HG03442 (cell line): ENCODE measurements at regions not wholly inside any gene's neighbourhood (a gene's known extent, or its start where the extent isn't known, plus 50 kb on each side); places are given as distances from the start of the nearest gene placed in this dataset.

Experiments used
- ATAC-seq: cut with Tn5 transposase; IDR thresholded peaks from one replicate; pipeline ENCODE4 v1.9.1; 2021; ENCODE audit warnings: mild to moderate bottlenecking, moderate library complexity; ENCODE audit not compliant: unreplicated experiment

DNA sequence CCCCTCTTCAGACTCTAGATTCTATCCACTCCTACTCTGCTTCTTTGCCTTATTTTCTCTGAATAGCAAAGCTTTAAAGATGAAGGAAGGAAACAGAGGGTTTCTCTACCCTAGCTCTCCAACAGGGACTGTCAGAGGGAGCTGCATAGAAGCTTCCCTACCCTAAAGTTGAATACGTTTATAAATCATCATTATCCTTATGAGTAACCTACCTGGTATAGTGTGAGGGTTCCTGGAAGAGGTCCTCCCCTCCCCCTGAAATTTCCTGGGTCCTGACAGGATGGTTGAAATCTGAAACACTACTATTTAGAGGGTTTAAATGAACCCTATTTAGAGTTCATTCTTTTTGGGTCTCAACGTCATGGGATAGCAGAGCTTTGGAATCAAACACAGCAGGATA lies 187.0 kb upstream of the RBPJ start:
- no peak for ATAC-seq

DNA sequence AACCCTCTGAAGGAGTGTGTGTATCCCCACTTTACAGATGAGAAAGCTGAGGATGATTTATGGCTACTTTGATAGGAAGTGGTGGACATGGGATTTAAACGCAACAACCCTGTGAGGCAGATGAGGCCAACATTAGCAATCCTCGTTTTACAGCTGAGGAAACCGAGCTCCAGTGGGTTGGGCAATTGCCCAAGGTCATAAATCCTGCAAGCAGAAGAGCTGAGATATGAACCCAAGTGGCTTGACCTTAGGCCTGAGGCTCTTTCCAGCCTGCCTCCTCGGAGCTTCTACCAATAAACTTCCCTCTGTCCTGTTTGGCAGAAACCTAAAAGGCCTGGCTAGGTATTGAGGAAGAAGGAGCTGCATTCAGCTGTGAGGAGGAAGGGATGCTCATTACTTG lies 185.5 kb upstream of the RBPJ start:
- no peak for ATAC-seq

DNA sequence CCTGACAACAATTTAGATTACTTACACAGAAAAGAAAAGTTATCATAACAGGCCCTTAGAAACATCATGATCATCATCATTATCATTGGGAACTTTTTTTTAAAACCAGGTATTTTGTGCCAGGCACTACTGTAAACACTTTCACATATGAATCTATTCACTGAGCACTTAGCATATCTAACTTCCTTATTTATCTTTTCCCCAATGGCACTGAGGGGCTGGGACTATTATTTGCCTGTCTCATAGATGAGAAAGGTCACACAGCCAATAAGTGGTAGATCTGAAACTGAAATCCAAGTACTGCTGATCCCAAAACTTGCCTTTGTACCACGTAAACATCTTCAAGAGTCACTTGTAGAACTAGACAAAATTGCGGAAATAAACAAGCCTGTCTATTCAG lies 184.2 kb upstream of the RBPJ start:
- no peak for ATAC-seq

DNA sequence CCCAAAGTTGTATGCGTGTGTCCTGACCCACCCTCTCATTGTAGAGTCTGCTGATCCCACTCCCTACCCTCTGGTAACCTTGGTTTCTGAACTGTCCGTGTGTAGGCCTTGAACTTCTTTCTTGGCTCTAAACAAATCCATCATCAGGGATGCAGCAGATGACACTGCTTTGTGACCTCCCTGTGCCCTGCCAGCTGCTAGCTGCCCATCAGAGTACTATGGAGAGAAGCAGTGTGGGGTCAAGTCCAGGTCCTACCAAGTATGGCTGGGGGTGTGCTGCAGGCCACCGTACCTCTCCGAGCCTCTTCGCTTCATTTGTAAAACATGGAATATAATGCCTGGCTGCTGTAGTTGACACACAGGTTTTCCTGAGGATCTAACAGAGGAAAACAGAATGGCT lies 183.5 kb upstream of the RBPJ start:
- no peak for ATAC-seq

DNA sequence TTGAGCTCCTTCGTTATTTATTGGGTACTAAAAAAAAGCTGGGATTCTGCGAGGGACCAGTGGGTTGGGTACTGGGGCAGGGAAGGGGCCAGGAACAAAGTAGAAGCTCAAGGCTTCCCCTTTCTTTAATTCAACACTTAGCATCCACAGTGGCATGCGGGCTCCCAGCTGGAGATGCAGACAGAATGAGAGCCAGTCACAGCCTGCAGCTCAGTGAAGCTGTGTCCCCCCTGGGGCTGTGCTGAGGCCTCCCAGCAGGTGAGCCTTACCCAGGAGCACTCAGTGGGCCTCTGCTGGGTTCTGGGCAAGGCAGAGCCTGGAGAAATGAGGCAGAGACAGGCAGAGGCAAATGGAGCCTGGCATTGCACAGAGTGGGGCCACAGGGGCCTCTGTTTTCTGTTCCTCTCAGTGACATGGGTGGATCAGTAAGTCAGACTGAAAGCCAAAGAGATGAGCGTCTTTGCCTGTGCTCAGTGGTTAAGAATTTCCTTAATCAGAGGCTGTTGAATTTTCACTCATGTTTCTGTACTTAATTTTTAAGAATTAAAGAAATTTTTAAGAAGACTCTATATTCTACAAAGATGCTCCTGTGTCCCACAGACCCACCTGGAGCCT lies 181.4 kb upstream of the RBPJ start:
- ATAC-seq = peak; percentile 41

DNA sequence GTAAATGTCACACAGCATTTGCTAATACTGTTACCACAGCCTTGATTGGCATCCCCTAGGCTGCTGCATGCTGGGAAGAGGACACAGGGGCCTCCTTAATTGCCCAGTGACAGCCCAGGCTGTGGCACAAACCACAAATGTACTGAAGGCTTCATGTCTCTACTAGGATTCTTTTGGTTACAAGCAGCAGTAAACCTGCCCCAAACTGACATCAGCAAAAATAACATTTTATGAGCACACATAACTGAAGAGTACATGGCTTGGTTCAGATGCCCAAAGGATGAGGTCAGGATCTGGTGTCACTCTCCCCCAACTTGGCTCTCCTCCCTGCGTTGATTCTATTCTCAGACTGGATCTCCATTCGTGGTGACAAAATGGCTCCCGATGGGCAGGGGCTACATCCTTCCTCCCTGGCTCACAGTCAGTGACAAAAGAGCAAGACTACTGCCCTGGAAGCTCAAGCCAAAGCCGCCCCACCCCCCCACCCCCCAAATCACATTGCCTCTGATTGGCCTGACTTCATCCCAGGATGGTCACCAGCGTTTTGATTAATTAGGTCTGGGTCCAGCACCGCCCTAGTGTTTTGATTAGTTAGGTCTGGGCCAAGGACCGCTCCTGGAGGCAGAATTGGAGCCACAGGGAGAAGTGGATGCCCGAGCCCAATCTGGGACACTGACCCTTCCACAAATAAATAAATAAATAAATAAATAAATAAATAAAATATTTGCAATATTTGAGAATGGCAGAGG lies 180.5 kb upstream of the RBPJ start:
- no peak for ATAC-seq

DNA sequence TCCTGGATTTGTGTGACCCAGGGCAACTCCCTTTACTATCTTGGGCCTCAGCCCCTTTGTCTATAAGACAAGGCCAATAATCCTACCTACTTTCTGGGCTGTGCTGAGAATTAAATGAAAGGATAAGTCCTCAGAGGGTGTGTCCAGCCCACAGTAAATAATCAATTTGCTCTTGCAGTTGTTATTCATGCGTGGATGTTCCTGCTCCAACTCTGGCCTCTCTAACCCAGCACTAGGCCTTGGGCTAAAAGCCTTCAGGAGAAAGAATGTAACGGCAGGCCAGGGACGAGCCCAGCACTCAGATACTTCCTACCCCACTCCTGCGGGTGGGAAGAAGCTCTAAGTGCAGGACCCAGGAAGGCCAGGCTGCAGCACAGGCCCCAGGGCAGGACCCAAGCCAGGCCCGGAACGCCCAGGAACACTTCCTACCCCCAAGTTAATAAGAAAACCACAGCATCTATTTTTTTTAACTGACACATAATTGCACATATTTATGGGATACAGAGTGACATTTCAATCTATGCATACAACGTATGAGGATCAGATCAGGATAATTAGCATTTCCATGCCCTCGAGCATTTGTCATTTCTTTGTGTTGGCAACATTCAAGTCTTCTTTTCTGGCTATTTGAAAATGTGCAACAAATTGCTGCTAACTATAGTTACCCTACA lies 179.6 kb upstream of the RBPJ start:
- ATAC-seq = no peak

DNA sequence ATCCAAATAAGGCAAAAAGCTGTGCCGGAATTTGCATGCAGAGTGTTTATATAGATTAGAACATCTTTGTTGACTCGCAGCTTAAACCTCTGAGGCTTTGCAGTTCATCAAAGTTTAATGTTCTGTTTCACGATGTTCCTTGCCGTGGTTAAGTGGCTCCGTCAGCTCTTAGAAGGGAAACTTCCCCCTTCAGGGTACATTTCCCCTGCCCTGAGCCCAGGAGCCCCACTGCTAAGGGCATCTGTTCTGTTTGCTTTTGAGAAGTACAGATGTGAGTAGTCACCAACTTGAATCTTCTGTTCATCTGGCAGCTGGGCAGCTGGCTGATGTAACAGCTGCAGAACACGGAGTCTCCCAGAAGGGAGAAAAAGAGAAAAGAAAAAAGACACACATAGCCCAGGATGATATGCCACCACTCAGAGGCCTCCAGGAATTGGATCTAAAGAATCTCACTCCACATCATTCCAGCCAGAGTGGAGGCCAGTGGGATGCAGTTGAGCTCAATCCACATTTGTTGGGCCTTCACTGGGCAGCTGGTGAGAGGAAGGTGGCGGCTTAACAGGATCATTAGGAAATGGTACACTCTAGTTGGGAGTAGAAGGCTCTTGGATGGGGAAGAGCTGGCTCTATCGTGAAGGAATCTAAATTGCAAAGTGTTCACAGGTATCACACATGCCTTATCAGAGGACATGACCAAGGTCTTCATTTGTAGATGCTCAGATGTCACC lies 178.7 kb upstream of the RBPJ start:
- ATAC-seq = peak; percentile 48

DNA sequence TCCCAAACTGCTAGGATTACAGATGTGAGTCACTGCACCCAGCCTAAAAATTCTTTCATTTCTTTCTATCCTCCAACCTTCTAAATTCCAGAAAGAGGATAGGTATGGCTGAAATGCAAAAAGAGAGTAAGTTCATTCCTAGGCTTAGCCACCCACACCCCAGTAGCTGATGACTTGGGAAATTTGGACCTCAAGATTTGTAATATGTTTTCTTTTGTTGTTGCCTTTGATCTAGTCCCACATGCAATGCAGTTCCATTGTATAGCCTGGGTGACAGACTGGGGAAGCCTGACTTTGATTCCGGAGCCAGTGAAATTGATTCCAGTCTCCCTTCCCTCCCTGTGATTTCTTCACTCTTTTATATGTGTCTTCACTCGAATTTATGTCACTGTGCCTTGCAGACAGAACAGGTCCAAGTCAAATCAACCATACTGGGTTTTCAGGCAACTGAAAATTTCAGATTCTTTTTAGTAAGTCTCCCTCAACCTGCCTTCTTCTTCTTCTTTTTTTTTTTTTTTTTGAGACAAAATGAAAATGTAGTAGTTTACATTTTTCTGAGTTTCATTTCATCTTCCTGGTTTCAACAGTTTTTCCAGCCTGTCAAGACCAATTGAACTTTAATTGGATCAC lies 176.2 kb upstream of the RBPJ start:
- ATAC-seq = no peak

DNA sequence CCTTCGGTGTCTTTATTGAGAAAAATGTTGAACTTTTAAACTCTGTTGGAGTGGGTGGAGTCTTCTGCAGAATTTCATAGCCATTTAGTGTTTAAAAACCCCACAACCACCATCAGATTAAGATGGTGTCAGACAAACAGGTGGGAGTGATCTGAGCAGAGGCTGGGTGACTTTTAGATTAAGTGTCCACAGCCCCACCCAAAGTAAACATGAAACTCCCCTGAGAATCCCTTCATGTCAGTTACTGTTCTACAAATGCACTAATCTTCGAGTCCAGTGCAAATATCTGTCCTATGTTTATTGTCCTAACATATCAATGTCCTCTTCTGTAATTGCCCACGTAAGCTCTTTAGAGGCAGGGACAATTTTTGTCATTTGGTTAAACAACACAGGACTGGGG lies 175.6 kb upstream of the RBPJ start:
- ATAC-seq = no peak

DNA sequence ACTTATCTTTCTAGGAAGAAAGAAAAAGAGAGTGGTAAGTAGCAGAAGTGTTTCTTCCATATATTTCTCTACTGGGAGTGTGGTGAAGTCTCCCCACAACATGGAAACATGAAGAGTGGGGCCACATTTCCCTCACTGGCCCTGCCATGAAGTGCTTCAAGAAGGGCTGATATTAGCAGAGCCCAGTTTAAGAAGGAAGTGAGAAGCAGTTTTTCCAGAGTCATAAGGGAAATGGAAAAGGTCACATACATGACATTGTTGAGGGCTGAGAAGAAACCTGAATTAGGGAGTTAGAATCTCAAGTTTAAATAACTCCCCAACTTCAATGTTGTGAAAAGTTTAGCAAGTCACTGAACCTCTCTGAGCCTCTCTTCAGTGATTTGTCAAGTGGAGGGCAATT lies 171.9 kb upstream of the RBPJ start:
- ATAC-seq = no peak

DNA sequence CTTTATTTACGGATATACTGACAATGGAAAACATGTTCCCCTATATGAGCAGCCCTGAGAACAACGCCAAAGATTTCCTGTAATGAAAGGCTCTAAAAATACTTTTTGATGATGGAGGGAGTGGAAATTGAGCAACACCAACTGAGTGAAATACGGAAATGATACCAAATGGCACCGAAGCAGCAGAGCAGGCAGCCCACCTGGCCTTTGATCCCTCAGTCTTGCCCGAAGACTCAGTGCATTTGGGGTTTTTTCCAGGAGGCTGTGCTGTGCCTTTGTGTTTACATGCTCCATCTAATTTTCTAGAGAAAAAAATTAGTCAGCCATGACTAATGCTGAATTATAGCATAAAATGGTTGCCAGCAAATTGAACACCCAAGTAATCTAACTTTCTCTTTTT lies 169.9 kb upstream of the RBPJ start:
- no peak for ATAC-seq

DNA sequence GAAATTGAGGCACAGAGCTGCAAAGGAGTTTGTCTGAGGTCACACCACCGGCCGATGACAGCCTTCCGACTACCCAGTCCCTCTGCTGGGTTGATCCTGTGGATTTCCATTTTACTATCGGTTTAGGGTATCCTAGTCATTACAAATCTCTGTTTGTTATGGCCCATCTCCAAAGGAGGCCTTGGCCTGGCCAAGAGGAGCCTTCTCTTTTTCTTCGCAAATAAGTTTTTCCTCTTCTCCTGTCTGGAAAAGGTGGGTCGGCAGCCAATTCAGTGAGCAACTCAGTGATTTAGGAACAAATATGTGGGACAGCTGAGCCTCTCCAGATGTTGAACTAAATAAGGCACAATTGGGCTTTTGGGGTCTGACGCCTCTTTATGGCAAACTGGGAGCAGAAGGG lies 169.2 kb upstream of the RBPJ start:
- ATAC-seq = no peak

DNA sequence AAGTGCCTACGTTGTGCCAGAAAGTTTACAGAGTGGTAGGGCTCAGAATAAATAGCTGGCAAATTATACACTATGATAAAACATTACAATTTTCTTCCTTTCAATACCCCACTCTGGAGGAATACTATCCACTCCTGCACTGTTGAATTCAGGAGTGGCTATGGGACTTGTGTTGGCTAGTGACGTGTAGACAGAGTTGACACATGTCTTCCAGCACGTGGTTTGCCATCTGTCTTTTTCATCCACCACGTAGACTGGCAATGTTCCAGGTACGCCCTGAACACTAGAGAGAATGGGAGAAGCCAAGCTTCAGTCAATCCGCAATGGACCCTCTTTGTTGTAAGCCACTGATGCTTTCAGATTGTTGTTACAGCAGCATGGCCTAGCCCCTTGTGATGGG lies 168.8 kb upstream of the RBPJ start:
- no peak for ATAC-seq

DNA sequence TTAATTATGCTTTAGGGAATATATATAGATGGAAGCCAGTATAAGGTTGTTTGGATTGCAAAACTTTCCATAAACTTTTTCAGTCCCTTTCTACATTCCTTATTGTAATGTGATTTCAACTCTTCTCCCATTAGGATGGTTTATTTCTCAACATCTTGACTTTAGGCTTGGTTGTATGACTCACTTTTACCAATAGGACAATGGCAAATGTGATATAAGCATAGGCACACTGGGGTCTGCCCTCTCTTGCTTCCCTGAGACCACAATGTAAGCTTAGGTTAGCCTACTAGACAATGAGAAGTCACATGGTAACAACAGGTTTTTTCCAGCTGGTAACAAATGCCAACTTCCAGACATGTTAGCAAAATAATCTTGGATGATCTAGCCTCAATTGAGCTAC lies 163.3 kb upstream of the RBPJ start:
- ATAC-seq = no peak

DNA sequence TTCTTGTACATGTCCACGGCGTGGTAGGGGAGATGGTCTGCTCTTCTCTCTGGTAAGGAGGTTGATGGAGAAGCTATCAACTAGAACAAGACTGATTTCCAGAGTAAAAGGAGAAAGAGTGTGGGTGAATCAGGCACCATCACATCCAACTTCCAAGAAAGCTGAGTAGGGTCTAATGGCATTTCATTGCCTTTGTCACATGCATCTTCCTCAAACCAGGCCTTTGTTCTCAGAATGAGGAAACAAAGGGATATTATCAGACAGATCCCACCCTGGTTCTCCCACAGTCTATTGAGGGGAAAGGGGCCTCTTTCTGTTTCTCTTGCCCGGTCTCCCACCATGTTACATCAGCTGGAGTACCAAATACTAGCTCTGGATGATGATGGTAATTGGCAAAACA lies 160.2 kb upstream of the RBPJ start:
- no peak for ATAC-seq

DNA sequence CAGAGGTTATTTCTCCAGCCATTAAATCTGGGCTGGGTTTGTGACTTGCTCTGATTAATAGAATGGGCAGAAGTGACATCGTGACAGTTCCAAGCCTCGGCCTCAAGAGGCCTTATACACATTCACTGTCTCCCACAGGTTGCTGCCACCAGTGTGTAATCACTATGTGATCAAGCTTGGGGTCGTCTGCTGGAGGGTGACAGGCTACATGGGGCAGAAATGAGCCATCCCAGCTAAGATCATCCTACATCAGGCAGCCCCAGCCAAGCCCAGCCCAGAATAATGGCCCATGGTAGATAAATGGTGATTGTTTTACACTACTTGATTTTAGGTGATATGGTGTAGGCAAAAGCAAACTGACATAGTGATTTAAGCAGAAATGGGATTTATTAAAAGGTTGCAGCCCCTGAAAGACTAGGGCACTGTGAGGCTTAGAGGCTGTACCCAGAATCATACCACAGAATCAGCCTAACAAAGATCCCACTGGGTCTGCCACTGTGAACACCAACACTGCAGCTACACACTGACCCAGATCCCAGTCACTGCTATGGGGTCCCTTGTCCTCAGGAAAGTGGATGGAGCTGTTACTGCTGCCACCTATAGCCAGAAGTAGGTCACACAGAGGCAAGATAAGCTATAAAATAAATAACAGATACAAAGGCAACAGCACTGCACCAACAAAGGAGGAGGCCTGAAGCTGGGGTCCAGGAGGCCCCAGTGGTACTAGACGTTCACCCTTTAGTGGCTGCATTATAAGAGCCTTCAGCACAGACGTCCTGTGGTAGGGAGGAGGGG lies 159.6 kb upstream of the RBPJ start:
- no peak for ATAC-seq

DNA sequence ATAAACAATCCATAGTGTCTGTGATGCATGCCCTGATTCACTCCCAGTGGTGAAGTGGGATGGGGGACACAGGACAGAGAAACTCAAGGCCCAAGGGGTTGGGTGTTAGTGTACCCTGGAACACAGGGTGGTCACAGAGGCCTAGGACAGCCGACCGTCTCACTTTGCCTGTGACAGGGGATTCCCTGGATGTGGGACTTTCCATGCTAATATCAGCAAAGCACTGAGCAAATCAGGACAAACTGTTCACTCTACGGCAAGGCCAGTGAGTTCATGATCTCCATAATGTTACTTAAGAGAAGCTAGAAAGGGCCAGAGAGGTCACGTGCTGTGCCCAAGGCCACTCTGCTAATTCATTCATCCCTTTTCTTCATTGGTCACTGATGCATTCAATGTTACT lies 158.7 kb upstream of the RBPJ start:
- peak; percentile 70 for ATAC-seq

DNA sequence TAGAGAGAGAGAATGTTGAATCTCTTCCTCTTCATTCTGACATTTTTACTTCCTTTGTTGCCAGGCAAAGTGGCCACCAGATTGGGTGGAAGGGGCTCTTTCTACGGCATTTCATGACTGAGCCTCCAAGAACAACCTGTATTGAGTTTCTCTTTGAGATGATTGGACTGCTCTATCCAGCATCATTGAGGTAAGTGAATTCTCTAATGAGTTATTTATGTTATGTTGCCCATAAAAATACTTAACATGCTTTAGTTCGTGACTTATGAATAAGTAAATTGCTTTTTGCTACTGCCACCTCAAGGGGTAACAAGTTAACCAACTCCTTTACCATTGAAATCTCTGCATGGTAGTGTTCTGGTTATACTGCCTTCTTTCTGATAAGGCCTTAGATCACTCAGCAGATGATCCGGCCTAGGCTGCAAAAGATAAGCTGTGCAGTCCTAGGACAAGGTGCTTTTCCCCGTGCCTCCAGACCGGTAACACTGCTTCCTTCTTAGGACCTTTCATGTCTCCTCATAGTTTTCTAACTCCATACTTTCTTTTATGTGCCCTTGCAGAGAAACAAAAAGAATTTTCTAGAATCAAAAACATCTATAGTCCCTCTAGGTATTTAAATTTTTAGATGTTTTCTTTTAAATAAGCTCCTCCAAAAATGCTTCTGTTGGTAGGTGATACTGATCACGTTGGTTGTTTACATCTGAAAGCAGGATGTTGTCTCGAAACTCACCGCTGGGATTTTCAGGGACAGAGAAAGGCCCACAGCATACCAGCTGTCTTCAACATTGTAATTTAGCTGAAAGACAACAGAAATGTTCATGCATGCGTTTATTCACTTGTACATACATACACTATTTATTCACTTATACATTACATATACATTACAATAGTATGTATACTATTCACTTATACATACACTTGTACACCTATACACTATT lies 157.1 kb upstream of the RBPJ start:
- no peak for ATAC-seq
